HEK293T (cell line): ENCODE measurements at regions not wholly inside any gene's neighbourhood (a gene's known extent, or its start where the extent isn't known, plus 50 kb on each side); places are given as distances from the start of the nearest gene placed in this dataset.

Experiments used
- FOXA1 ChIP-seq: fragments of 450-650 bp; IDR thresholded peaks from 2 replicates; pipeline ENCODE4 v1.6.1; 2016; ENCODE audit warnings: mild to moderate bottlenecking
- FOXK2 ChIP-seq: fragments of 450-650 bp; IDR thresholded peaks from 2 replicates; pipeline ENCODE4 v1.6.1; 2016; ENCODE audit warnings: mild to moderate bottlenecking
- FOXM1 ChIP-seq: fragments of 450-650 bp; IDR thresholded peaks from 2 replicates; pipeline ENCODE4 v1.6.1; 2017; ENCODE audit warnings: mild to moderate bottlenecking, borderline replicate concordance
- LEF1 ChIP-seq: fragments of 450-650 bp; IDR thresholded peaks from 2 replicates; pipeline ENCODE4 v1.6.1; 2017; ENCODE audit warnings: mild to moderate bottlenecking, borderline replicate concordance
- SP1 ChIP-seq: fragments of 450-650 bp; IDR thresholded peaks from 2 replicates; pipeline ENCODE4 v1.6.1; 2017
- TF ChIP-seq, protein P1 (sequence below): fragments of 450-650 bp; IDR thresholded peaks from 2 replicates; pipeline ENCODE4 v1.6.1; 2016

- TF ChIP-seq, protein P1, sequence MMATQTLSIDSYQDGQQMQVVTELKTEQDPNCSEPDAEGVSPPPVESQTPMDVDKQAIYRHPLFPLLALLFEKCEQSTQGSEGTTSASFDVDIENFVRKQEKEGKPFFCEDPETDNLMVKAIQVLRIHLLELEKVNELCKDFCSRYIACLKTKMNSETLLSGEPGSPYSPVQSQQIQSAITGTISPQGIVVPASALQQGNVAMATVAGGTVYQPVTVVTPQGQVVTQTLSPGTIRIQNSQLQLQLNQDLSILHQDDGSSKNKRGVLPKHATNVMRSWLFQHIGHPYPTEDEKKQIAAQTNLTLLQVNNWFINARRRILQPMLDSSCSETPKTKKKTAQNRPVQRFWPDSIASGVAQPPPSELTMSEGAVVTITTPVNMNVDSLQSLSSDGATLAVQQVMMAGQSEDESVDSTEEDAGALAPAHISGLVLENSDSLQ, result no peak
- TF ChIP-seq FOXA1 (no peak), FOXM1 (no peak), FOXK2 (no peak), SP1 (no peak), LEF1 (no peak)
These were observed 159.5 kb upstream of the MAST4 start for GRCh38 chr5:66436721-66437120.
